Ramos (cell line): ENCODE measurements at regions not wholly inside any gene's neighbourhood (a gene's known extent, or its start where the extent isn't known, plus 50 kb on each side); places are given as distances from the start of the nearest gene placed in this dataset.

Experiments used
- in situ Hi-C: fragments of 300-500 bp; cut with MboI; formaldehyde crosslinking; loops from one replicate; pipeline ENCODE4 v1.14.3; 2022; ENCODE audit warnings: low sequenced_read_pairs; ENCODE audit not compliant: unreplicated experiment

DNA sequence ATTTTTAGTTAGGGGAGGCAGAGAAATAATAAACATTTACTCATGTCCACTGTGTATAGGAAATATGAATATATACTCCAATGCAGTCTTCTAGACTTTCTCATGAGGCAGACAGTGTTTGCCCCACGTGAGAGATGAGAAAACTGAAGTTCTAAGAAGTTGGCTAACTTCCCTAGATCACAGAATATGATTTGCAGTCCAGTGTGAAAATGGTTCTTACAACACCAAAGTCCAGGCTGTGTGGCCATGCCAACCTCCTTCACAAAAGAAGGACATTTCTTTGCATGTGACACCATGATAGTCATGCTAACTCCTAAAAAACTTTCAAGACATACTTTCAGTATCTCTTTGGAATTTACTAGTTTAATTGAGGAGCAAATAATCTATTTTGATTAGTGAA, 143.7 kb downstream of the IRS1 start:
- in situ Hi-C loops = no loop called here

DNA sequence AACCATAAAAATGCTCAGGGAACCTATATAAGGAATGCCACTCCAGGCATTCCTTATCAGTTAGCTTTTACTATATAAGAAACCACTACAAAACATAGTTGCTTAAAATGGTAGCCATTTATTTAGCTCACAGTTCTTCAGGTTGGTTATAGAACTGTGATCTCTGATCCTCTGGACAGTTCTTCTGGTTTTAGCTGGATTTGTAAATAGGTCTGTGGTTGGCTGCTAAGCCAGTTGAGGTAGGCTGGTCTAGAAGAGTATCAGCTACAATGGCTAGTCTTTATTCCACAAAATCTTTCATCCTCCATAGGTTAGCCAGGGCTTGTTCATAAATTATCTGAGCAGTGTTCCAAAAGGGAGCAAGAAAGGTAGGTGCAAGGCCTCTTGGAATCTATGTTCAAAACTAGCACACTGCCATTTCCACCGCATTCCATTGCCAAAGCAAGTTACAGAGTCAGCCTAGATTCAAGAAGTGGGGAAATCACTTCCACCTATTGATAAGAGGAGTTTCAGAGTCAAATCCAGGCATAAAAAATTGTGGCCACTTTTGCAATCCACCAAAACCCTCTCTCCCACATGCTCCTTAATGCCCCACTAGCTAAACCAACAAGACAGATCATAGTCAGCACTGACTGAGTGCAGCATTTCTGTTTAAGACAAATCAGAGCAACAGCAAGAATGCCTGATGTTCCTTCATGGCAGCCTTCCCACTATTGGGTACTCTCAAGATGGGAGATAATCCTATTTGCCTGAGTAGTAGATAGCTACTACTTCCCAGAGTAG, 146.4 kb downstream of the IRS1 start:
- in situ Hi-C loops = no loop called here

DNA sequence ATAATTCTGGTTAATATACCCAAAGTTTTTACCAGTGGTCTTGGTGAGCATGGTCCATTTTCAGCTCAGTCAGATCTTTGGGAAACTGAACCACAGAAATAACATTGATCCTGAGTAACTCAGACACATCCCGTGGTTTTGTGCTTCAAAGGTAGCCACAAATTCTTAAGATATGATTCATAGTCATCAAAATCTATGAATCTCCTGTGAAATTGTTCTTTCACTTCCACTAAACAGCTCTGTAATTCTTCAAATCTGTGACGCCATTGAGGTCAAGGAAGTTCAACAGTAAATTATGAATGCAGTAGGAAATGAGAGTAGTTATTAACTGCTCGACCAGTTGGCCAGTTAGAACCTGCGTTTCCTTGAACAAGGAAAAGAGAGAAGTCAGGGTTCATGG, 147.3 kb downstream of the IRS1 start:
- in situ Hi-C loops = no loop called here

DNA sequence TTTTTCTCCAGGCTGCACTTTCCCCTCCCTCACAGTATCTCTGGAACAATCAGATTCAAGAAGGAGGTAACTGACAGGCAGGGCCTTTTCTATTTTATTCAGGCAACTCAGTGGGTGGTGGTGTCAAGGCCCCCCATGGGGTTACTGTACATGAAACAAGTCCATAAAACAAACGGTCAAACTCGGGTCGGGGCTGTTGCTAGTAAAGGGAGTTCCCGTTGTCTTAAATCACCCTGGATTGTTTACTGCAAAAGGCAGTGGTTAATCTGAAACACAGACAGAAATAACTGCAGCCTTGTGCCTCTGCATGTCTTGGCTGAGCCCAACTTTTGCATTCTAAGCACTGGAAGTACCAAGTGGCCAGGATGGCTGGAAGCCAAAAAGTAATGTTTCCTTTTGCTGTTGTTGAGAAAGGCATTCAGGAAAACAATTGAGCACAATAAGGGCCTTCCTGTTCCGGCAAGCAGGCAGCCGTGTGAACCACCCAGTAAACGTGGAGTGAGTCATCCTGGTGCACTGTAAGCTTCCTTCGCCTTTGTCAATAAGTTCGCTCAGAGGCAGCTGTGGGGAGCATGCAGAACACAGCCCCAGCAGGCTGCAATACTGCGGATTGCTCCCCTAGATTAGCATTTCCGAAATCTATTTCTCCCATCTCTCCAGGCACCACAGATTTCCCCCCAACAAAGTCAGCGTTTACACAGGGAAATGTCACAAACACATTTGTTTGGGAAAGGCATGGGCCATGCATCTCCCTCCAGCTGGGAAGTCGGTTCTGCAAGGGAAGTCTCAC, 149.6 kb downstream of the IRS1 start:
- in situ Hi-C loops = no loop called here

DNA sequence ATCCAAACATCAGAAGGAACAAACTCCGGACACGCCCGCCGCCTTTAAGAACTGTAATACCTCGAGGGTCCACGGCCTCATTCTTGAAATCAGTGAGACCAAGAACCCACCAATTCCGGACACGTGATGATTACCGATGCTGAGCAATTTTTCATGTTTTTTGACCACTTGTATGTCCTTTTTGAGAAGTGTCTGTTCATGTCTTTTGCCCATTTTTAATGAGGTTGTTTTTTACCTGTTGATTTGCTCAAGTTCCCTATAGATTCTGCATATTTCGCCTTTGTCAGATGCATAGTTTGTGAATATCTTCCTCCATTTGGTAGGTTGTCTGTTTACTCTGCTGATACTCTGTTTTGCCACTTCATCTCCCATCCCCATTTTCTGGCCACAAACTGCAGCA, 150.4 kb downstream of the IRS1 start:
- in situ Hi-C loops = no loop called here

DNA sequence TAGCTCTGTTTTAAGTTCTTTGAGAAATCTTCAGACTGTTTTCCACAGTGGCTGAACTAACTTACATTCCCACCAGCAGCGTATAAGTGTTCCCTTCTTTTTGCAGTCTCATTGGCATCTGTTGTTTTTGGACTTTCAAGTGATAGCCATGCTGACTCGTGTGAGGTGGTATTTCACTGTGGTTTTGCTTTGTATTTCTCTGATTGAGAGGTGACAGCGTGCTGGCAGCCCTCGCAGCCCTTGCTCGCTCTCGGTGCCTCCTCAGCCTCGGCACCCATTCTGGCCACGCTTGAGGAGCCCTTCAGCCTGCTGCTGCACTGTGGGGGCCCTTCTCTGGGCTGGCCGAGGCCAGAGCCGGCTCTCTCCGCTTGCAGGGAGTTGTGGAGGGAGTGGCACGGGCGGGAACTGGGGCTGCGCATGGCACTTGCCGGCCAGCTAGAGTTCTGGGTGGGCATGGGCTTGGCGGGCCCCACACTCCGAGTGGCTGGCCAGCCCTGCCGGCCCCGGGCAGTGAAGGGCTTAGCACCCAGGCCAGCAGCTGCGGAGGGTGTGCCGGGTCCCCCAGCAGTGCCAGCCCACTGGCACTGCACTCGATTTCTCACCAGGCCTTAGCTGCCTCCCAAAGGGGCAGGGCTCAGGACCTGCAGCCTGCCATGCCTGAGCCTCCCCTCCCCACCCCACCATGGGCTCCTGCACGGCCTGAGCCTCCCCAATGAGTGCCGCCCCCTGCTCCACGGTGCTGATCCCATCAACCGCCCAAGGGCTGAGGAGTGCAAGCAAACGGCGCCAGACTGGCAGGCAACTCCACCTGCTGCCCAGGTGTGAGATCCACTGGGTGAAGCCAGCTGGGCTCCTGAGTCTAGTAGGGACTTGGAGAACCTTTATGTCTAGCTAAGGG, 151.8 kb downstream of the IRS1 start:
- in situ Hi-C loops = no loop called here

DNA sequence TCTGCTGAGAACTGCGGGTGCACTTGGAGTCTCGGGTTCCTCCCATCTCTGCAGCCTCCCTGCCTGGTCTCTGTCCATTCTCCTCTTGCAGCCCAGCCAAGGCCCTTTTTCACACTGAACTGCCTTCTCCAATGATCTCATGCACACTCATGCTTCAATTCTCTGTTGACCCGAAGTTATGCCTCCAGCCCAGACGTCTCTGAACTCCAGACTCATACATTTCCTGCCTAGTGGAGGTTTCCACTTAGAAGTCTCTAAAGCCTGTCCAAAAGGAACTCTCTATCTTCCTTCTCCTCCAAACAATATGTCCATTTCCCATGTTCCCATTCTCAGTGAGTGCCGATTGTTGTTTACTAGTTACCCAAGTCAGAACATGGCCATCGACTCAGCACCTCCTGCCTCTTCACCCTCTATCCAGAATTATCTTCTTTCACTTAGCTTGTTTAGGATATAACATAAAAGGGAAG, 155.2 kb downstream of the IRS1 start:
- in situ Hi-C loops = no loop called here

DNA sequence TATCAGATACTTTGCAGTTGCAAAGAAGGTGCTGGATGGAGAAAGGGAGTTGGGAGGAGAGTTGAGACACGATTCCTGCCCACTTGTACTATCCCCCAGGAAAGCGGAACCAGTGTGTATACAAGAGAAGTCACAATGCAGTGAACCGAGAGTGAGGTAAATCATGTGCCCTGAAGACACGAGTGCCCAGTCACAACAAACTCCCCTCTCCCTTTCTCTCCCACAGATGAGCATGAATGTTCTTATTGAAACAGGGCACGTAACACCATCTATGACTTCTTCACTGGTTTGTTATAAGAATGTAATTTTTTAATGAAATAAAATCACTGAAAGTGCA, 155.7 kb downstream of the IRS1 start:
- in situ Hi-C loops = no loop called here

DNA sequence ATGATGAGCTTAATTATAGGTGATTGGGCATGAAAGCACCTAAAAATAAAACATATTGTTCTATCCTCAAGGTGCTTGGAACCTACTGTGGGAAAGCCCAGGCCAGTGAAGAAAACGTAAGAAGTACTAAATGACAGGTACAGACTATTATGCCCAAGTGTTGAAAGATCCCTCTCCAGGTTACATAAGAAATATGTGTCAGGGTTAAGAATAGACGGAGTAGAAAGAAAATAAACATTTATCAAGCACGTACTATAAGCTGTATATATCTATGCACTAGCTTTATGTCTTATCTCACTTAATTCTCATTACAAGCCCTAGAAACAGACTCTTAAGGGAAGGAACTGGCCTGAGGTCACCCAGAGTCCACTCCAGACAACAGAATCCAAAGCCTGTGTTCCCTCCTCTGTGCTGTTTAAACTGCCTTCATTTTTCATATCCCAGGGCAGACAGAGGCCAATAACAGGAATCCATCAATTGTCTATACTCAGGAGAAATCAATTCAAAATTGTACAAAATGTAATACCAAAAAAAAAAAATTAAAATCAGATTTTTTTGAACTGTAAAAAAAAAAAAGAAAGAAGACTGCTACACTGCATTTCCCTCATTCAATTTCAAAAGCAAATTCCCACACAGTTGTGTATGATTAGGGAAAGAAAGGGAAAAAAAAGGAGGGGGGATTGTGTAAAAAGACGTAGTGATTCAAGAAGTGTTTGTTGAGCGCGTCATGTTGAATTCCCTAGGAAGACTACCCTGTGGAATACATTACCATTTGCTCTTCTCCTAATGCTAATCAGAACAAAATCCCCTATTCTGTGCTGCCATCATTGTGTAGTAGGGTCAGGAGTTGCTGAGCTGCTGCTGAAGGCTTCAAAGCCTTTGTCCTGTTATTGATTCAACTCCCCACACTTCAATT, 156.3 kb downstream of the IRS1 start:
- in situ Hi-C loops = no loop called here

DNA sequence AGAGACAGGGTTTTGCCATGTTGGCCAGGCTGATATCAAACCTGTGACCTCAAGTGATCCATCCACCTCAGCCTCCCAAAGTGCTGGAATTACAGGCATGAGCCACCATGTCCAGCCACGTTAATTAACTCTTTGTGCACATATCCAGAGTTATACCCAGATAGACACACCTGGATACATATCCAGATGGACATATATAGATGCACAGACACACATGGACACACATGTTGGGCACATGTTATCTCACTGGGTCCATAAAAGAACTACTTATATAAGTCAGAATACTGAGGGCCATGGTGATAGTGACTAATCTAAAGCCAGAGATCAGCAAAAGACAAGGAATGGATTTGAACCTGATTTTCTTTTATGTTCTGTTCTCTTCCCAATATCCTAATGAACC, 158.6 kb downstream of the IRS1 start:
- in situ Hi-C loops = no loop called here

DNA sequence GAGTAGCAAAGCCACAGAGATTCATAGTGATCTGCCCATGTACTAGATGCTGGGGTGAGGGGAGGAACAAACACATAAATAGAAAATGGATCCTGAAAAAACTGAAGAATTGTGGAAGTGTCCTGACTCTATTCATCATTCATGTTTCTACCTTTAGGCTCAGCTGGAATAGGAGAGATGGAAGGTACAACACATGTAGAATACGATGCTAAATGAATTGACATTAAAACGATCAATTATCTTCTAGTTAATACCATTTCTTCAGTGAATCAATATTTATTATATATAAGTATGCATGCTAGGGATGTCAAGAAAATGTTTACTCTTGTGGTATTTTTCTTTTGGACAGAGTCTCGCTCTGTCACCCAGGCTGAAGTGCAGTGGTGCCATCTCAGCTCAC, 159.1 kb downstream of the IRS1 start:
- in situ Hi-C loops = no loop called here

DNA sequence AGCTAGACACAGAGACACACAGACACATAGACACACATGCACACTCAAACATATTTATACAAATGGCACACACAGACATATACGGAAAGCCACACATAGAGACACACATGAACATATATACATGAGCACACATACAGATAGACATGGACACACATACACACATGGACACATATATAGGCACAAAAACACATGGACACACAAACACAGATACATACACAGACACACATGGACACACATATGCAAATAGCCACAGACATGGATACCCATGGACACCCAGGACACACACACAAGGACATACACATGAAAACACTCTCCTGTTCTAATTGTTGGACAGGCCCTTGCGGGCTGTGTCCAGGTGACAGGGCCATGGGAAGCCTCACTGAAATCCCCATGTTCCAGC, 160.1 kb downstream of the IRS1 start:
- in situ Hi-C loops = no loop called here

DNA sequence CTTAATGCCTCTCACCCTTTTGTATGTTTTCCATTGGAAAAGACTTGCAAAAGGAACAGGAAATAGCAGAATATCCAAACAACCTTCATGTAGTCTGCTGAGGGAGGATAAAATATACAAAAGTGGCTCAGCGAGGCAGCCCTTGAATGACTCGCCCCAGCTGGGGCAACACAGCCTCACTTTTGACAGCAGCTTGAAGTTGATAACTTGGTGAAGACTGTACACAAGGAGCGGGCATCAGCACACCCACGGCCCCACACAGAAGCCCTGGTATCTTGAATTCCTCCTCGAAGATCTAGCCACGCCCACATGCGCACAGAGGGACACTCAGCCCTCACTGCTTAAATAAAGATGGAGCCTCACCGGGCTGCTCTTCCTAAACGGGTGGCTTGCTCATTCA, 161.0 kb downstream of the IRS1 start:
- in situ Hi-C loops = no loop called here

DNA sequence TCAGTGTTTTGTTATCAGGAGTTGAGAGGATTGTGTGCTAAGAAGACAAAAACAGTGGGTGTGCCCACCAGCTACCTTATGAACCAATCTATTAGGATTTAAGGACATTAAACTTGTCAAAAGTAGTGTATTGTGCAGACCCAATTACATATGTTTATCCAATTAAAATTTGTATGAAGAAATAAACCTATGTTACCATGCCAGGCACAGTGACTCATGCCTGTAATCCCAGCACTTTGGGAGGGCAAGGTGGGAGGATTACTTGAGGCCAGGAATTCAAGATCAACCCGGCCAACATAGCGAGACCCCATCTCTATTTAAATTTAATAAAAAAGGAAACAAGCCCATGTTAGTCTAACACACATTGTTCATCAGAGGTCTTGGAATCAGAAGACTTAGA, 162.2 kb downstream of the IRS1 start:
- in situ Hi-C loops = no loop called here

DNA sequence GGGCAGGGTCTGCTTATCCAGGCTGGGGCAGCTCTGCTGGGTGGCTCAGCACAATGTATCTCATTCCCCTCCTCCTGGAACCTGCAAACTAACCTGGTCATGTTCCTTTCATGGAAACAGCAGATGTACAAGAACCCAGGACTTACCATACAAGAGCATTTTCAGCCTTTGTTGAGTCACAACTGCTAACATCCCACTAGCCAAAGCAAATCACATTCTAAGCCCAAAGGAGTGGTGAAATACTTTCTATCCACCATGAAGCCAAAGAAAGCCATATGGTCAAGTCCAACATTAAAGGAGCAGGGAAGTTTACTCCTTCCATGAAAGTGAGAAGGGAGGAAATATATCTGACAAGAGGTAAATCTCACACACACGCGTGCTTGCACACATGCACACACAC, 163.0 kb downstream of the IRS1 start:
- in situ Hi-C loops = no loop called here

DNA sequence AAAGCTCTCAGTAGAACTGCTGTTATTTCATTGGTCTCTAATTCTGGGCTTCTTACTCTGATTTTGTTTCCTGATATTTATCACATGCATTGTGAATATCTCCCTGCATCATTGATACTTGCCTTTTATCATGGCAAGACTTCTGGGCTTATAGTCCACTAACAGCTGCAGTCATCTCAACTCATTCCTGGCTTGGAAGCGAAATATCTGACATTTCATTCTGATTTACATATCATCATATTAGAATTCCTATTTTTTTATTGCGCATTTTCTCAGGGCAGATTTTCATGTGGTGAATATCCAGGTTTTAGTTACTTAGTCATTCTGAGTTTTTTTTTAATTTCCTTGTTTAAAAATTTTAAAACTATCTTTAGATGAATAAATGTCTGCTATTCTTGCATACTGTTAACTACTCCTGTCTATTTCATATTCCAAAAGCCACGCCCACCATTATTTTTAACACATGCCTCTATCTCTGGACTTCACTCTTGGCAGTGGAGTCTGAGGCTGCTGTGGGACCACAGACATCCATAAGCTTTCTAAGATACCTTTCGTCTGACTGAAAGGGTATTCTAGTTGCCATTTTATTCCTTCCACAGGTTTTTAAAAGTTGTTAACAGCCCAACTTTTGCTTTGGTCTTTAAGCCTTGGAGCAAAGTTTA, 164.5 kb downstream of the IRS1 start:
- in situ Hi-C loops = no loop called here

DNA sequence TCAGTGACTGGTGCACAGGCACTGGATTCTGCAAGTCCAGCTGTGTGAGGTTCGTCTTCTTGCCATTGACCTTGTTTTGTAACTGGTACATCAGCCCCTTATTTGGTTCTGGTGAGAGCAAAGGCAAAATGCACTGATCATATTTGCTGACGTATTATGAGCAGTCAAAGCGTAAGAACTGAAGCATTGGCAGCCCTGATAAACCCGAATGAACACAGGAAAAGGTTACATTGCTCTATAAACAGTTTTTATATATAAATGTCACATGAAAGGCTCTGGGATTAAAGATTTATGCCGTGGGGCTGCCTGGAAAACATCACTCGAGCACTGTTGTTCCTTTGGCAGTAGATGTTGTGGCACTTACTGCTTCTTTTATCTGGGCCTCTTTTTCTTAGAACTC, 167.9 kb downstream of the IRS1 start:
- in situ Hi-C loops = no loop called here

DNA sequence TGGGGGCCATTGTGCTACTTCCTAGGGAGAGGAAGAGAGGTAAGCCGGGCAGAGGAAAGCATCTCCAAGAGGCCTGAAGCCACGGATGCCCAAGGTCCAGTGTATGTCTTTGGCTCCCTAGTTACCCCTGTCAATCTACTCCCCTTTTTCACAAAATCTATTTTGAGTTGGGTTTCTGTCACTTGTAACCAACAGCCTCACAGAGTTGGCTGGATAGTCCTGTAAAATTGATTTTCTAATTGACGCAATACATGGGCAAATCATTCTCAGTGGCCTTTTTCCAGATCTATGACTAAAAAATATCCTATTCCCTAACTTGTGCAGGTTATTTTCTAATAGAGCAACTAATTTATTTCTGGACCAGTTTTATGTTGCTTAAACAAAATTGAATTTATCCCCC, 168.4 kb downstream of the IRS1 start:
- in situ Hi-C loops = no loop called here

DNA sequence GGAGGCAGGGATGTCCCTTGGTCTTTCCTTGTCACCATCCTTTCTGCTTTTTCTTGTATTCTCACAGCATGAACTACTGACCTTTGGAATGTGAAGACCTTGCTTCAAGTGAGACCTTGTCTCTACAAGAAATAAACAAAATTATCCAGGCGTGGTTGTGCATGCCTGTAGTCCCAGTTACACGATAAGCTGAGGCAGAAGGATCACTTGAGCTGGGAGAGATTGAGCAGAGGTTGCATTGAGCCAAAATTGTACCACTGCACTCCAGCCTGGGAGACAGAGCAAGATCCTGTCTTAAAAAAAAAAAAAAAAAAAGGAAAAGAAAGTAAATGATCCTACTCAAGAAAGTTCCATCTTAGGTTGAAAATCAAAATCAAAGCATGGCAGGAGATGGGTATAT, 173.7 kb downstream of the IRS1 start:
- in situ Hi-C loops = no loop called here
